Right ventricle myocardium superior (tissue), 1 donor: ENCODE measurements at regions not wholly inside any gene's neighbourhood (a gene's known extent, or its start where the extent isn't known, plus 50 kb on each side); places are given as distances from the start of the nearest gene placed in this dataset.

Experiments used
- ATAC-seq: fragments of 200-7000 bp; cut with Tn5 transposase; one replicate; pipeline ENCODE4 v1.9.1; 2020; ENCODE audit warnings: mild to moderate bottlenecking; ENCODE audit not compliant: poor library complexity
- DNase-seq: peaks from one replicate; pipeline ENCODE4 v3.0.0-alpha.2; 2020
- intact Hi-C: fragments of 100-400 bp; cut with DNase I; formaldehyde crosslinking; loops from one replicate; pipeline ENCODE4 v1.11.2; 2022
- donor health status: DM: no; HTN: yes; CAD: no; lungs with severe emphysema.

DNA sequence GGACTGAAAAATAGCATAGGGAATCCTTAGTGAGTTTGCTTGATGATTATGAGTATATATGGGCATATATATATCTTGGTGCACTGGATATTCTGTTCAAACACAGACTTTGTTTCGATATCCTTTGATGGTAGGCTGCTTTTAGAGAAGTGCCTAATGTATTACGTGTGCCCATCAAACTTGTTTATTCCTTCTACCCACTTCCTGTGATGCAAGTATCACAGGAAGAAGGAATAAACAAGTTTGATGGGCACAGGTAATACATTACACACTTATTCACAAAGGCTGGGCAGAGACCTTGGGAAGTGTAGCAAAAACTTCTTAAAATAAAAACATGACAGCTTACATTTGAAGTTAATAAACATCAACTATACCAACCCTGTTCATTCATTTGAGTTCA lies 364.2 kb downstream of the CHSY3 start:
- intact Hi-C loops: no loop called here
- DNase-seq (no peak), ATAC-seq (no peak)

DNA sequence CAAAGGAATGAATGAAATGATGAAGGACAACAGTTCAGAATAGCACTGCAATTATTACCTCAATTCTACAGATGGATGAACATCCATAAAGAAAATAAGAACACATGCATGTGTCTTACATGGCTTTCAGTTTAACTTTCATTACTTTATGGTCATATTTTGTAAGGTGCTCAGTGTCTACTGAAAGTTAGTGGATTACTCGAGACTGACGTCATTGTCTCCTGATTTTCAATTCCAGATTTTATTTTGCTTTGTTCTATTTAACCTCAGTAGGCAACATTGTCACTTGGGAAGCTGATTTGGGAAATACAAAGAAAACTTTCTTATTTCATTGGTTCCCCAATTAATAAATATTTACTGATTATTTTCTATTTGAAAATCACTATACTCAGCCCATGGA lies 363.7 kb downstream of the CHSY3 start:
- intact Hi-C loops: no loop called here
- DNase-seq (no peak), ATAC-seq (no peak)

DNA sequence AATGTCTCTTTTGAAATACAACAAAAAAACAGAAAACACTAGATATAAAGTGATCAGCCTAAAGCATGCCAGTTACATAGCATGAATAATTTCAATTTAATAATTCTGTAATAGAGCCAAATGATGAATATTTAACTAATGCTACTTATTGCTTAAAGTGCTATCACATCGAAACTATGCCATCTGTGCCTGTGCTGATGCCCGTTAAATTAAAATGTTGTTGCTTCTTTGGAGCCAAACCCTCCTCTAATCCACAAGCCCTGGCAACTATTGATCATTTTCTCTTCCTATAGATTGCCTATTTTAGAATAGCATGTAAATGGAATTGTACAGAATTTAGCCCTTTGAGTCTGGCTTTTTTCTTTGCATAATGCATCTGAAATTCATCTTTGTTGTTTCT lies 356.2 kb downstream of the CHSY3 start:
- intact Hi-C loops: no loop called here
- DNase-seq (no peak), ATAC-seq (no peak)

DNA sequence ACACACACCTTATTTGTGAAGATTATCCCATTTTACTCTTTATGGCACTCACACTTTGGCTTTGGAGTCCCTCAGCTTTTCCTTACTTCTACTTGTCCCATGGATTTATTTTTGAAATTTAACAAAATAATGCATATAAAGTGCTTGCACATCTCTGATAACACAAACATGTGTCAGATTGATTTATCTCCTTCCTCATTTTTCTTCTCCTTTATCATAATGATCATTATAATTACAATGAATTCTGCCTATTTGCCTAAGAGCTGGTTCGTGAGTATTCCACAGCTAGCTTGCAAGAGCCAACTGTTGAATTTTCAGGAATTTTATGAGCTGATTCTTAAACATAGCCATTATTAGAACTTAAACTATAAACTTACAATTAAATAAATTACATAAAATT lies 347.7 kb downstream of the CHSY3 start:
- ATAC-seq: no peak
- intact Hi-C loops: no loop called here

DNA sequence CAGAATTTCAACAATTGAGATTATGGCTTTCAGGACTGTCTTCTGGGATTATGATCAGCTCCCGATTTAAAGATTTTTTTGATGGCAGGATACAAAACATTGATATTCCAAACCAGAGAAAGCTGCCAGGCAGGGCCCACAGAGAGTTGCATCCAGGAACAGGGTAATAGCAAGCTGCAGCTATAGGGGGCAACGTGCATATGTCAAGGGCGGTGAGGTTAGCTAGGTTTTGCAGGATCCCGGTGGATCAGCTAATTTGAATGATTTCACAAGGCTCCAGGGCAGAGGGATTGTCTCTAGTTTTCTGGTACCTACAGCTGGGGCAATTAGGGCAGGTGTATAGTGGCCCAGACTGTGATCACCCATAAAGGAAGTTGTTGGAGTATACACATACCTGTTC lies 339.4 kb downstream of the CHSY3 start:
- DNase-seq: no peak
- ATAC-seq: no peak
- intact Hi-C loops: no loop called here

More for the DNA sequence above, 347.7 kb downstream of the CHSY3 start:
- no peak for DNase-seq

DNA sequence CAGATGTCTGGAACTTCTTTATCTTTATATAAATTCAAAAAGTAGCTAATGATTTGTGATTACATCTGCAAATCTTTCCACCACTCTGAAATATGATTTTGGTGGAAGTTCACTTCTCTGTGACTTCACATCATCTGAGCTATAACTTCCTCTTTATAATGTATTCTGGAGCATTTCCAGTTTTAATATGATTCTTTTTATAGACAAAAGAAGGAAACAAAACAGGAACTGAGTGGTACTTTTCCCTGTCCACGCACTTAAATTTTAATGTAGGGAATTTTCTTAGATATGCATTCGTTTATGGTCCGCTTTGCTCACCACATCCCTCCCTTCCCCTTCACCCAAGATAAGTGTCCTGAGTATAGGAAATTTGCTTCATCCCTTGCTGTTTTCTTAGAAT lies 333.5 kb downstream of the CHSY3 start:
- DNase-seq (no peak), ATAC-seq (no peak)
- intact Hi-C loops: no loop called here
